HEK293 (cell line): ENCODE measurements at regions not wholly inside any gene's neighbourhood (a gene's known extent, or its start where the extent isn't known, plus 50 kb on each side); places are given as distances from the start of the nearest gene placed in this dataset.

ENCODE experiments used
- CTCF ChIA-PET: fragments of 350-600 bp; formaldehyde crosslinking; extraction: SDS; loops from one replicate; lab custom pipeline; 2021; ENCODE audit warnings: antibody characterized with exemption; lab: Yijun Ruan, JAX
- POLR2A ChIA-PET: fragments of 300-600 bp; formaldehyde crosslinking; extraction: SDS; loops from one replicate; lab custom pipeline; 2020; ENCODE audit warnings: antibody characterized with exemption, inconsistent platforms; lab: Yijun Ruan, JAX
- H3K27ac ChIP-seq: fragments of 200-500 bp; sonication (Bioruptor generic); 2 replicates; pipeline ENCODE4 v1.5.1; 2014; ENCODE audit warnings: low read depth, low read length, control low read depth, inconsistent platforms; ENCODE audit errors: extremely low read depth
- H3K36me3 ChIP-seq, 2 experiments: fragments of 200-500 bp in 1 of 2; sonication (Bioruptor generic) in 1 of 2; 1 replicate in 1 of 2; 2 replicates in 1 of 2; pipeline ENCODE4 v1.5.1; 2014 to 2017; ENCODE audit warnings: inconsistent platforms in 2 of 2, low read length in 2 of 2; ENCODE audit not compliant: control insufficient read depth in 2 of 2, insufficient read depth in 1 of 2
- H3K4me1 ChIP-seq: fragments of 200-500 bp; sonication (Bioruptor generic); 2 replicates; pipeline ENCODE4 v1.5.1; 2014; ENCODE audit warnings: mild to moderate bottlenecking, low read length, inconsistent platforms; ENCODE audit not compliant: control insufficient read depth, insufficient read depth
- H3K4me3 ChIP-seq: 2 replicates; pipeline ENCODE4 v1.5.1; 2011; ENCODE audit warnings: low read depth, mild to moderate bottlenecking, control low read depth, low read length, moderate library complexity
- H3K9me3 ChIP-seq: fragments of 200-500 bp; sonication (Bioruptor generic); 2 replicates; pipeline ENCODE4 v1.5.1; 2014; ENCODE audit warnings: low read depth, low read length, inconsistent platforms; ENCODE audit not compliant: control insufficient read depth, insufficient read depth
- ATF2 ChIP-seq: fragments of 450-650 bp; formaldehyde crosslinking; IDR thresholded peaks from 2 replicates; pipeline ENCODE4 v1.5.1; 2016; ENCODE audit warnings: missing biosample characterization, missing genetic modification characterization, low read depth
- GLIS2 ChIP-seq: fragments of 450-650 bp; formaldehyde crosslinking; IDR thresholded peaks from 2 replicates; pipeline ENCODE4 v1.5.1; 2016; ENCODE audit warnings: missing biosample characterization, missing genetic modification characterization
- OVOL3 ChIP-seq: fragments of 450-650 bp; formaldehyde crosslinking; IDR thresholded peaks from 2 replicates; pipeline ENCODE4 v1.5.1; 2016; ENCODE audit warnings: missing biosample characterization, missing genetic modification characterization
- PRDM10 ChIP-seq: fragments of 450-650 bp; formaldehyde crosslinking; IDR thresholded peaks from 2 replicates; pipeline ENCODE4 v1.5.1; 2016; ENCODE audit warnings: missing biosample characterization, missing genetic modification characterization
- PRDM4 ChIP-seq: fragments of 450-650 bp; formaldehyde crosslinking; IDR thresholded peaks from 2 replicates; pipeline ENCODE4 v1.5.1; 2017; ENCODE audit warnings: missing biosample characterization, missing genetic modification characterization
- ZBTB7A ChIP-seq: fragments of 450-650 bp; formaldehyde crosslinking; IDR thresholded peaks from 2 replicates; pipeline ENCODE4 v1.5.1; 2016; ENCODE audit warnings: low read depth, missing biosample characterization, missing genetic modification characterization
- ZFHX2 ChIP-seq: fragments of 450-650 bp; formaldehyde crosslinking; conservative IDR thresholded peaks from 2 replicates; pipeline ENCODE4 v1.5.1; 2016; ENCODE audit warnings: missing biosample characterization, missing genetic modification characterization
- ZNF121 ChIP-seq: fragments of 450-650 bp; formaldehyde crosslinking; IDR thresholded peaks from 2 replicates; pipeline ENCODE4 v1.5.1; 2016; ENCODE audit warnings: missing biosample characterization, missing genetic modification characterization
- ZNF133 ChIP-seq: fragments of 450-650 bp; formaldehyde crosslinking; IDR thresholded peaks from 2 replicates; pipeline ENCODE4 v1.5.1; 2016; ENCODE audit warnings: missing biosample characterization, missing genetic modification characterization
- ZNF449 ChIP-seq: fragments of 450-650 bp; formaldehyde crosslinking; IDR thresholded peaks from 2 replicates; pipeline ENCODE4 v1.5.1; 2017; ENCODE audit warnings: missing biosample characterization, mild to moderate bottlenecking, missing genetic modification characterization, moderate library complexity
- ZNF510 ChIP-seq: fragments of 450-650 bp; formaldehyde crosslinking; IDR thresholded peaks from 2 replicates; pipeline ENCODE4 v1.5.1; 2018; ENCODE audit warnings: mild to moderate bottlenecking, missing genetic modification characterization, missing biosample characterization; ENCODE audit not compliant: insufficient replicate concordance
- ZNF513 ChIP-seq: fragments of 450-650 bp; IDR thresholded peaks from 2 replicates; pipeline ENCODE4 v1.5.1; 2018; ENCODE audit warnings: missing biosample characterization, missing genetic modification characterization
- ZNF596 ChIP-seq: fragments of 450-650 bp; IDR thresholded peaks from 2 replicates; pipeline ENCODE4 v1.5.0; 2018; ENCODE audit warnings: missing biosample characterization, mild to moderate bottlenecking, missing genetic modification characterization, moderate library complexity
- ZNF624 ChIP-seq: fragments of 450-650 bp; formaldehyde crosslinking; IDR thresholded peaks from 2 replicates; pipeline ENCODE4 v1.5.1; 2017; ENCODE audit warnings: missing biosample characterization, missing genetic modification characterization
- ZNF692 ChIP-seq: fragments of 450-650 bp; formaldehyde crosslinking; IDR thresholded peaks from 2 replicates; pipeline ENCODE4 v1.5.1; 2016; ENCODE audit warnings: missing biosample characterization, missing genetic modification characterization

- TF ChIP-seq ZFHX2 (tag by site-specific recombination) (no peak), ATF2 (no peak), PRDM10 (no peak), PRDM4 (tag by site-specific recombination) (no peak)
These were observed 235.5 kb downstream of the SKIDA1 start (continued) for GRCh38 chr10:21289961-21290360.

- Histone ChIP-seq H3K4me1 (peaks cover 10% of the 10 kb centered on the region), H3K27ac (no peak overlapping the region), H3K9me3 (no peaks in the 10 kb centered on the region), H3K4me3 (no peak overlapping the region), H3K36me3 (no peaks in the 10 kb centered on the region)
- ChIA-PET CTCF (no interaction called here), POLR2A (no interaction called here)
- no peak for TF ChIP-seq OVOL3
- no peak for TF ChIP-seq ZNF692 (tag by site-specific recombination)
- TF ChIP-seq ZNF133 (tag by site-specific recombination): no peak
- no peak for TF ChIP-seq ZNF121
- TF ChIP-seq ZNF513: no peak
- TF ChIP-seq ZNF510 (tag by site-specific recombination): no peak
- TF ChIP-seq GLIS2: no peak
- TF ChIP-seq ZBTB7A: no peak
- no peak for TF ChIP-seq ZNF449 (tag by site-specific recombination)
- TF ChIP-seq ZNF596 (tag by site-specific recombination): no peak
- TF ChIP-seq ZNF624 (tag by site-specific recombination): no peak
These were observed 236.2 kb downstream of the SKIDA1 start for GRCh38 chr10:21289271-21289670.
